ENCODE measurements at regions not wholly inside any gene's neighbourhood (a gene's known extent, or its start where the extent isn't known, plus 50 kb on each side); places are given as distances from the start of the nearest gene placed in this dataset.

GRCh38 chr5:26625099-26625498, 413.3 kb downstream of the CDH9 start:
- TF ChIP-seq CTCF (IDR thresholded peaks at IDR 0.05; ENCODE audit: low read depth, low read length, poor library complexity, severe bottlenecking) (no peak), EZH2phosphoT487 (IDR thresholded peaks at IDR 0.05; ENCODE audit: borderline replicate concordance, low read length) (no peak)

Measured in DOHH2 (cell line).